ENCODE measurements at regions not wholly inside any gene's neighbourhood (a gene's known extent, or its start where the extent isn't known, plus 50 kb on each side); places are given as distances from the start of the nearest gene placed in this dataset.

DNA sequence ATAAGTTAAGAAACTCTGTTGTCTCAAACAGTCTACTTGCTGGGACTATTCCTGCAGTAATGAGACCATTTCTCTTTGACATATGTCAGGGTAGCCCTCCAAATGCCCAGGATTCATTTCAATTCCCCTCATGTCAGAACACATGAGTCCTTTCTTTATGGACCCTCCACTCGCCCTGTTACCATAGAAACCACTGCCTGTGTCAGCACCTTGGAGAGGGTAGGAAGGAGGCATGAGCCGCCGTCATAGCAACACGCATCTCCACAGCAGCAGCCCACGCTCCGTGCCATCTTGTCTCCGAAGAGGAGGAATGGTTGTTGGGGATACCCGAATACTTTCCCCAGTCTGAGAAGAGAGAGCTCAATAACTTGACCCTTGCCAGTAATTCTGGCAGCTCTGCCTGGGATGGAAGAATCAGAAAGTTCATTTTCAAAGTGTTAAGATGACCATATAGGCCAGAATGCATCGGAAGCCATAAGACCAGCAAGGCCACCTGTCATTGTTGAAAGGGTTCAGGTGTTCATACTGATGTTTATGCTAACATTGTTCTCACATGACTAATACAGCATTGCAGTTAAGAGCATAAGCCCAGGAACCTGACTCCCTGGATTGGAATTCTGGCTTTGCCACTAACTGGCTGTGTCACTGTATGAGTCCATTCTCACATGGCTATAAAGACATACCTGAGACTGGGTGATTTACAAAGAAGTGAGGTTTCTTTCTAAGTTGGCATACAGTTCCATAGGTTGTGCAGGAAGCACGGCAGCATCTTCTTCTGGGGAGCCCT, 141.3 kb downstream of the ABCC12 start:
- ATAC-seq (ENCODE audit: poor library complexity) (no peak), DNase-seq (no peak)
- intact Hi-C loops (cut with DNase I), result no loop called here

GRCh38 chr16:48013491-48013901, 142.3 kb downstream of the ABCC12 start:
- intact Hi-C loops (cut with DNase I), result no loop called here
- ATAC-seq (ENCODE audit: poor library complexity), result no peak
- DNase-seq, result no peak

GRCh38 chr16:48011878-48012658, 143.7 kb downstream of the ABCC12 start:
- DNase-seq (no peak), ATAC-seq (ENCODE audit: poor library complexity) (no peak)
- intact Hi-C loops (cut with DNase I), result no loop called here

- DNase-seq (no peak), ATAC-seq (ENCODE audit: poor library complexity) (no peak)
- intact Hi-C loops (cut with DNase I), result no loop called here
Observed at GRCh38 chr16:48011466-48011865, 144.3 kb downstream of the ABCC12 start.

- intact Hi-C loops (cut with DNase I), result no loop called here
- ATAC-seq (ENCODE audit: poor library complexity) (no peak), DNase-seq (no peak)
Observed at GRCh38 chr16:48008011-48008525, 147.7 kb downstream of the ABCC12 start.

- intact Hi-C loops (cut with DNase I), result no loop called here
- DNase-seq (no peak), ATAC-seq (ENCODE audit: poor library complexity) (no peak)
Observed at GRCh38 chr16:48004141-48004695, 151.6 kb downstream of the ABCC12 start.

DNA sequence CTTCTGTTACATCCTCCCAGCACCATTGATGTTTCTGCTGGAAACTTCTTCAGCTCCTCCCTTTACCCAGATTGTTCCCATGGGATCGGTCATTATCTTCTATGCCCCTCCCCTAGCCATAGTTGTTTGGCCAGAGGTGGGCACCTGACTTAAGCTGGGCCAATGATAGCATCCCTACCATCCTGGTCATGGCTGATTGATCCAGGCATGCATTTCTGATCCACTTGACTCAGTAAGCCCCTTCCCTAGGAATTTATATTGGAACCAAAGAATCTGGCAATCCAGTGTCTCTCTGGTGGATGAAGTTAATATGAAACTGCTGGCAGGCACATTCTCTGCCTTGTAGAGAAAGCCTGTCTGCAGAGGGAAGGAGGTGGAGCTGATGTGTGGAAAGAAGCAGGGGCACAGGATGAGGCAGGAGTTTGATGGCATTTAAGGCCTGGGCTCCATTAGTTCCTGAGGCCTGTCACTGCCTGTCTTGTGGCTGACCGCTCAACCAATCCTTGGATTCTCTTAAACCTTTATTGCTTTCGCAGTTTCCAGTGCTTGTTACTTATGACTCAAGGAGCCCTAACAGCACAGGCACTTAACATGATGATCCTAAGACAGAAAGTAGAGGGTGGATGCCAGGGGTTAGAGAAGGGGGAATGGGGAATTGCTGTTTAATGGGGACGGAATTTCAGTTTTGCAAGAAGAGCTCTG, 152.4 kb downstream of the ABCC12 start:
- no peak for DNase-seq
- ATAC-seq (ENCODE audit: poor library complexity), result no peak
- intact Hi-C loops (cut with DNase I), result no loop called here

GRCh38 chr16:48001324-48001895, 154.4 kb downstream of the ABCC12 start:
- intact Hi-C loops (cut with DNase I), result no loop called here
- DNase-seq (no peak), ATAC-seq (ENCODE audit: poor library complexity) (no peak)

DNA sequence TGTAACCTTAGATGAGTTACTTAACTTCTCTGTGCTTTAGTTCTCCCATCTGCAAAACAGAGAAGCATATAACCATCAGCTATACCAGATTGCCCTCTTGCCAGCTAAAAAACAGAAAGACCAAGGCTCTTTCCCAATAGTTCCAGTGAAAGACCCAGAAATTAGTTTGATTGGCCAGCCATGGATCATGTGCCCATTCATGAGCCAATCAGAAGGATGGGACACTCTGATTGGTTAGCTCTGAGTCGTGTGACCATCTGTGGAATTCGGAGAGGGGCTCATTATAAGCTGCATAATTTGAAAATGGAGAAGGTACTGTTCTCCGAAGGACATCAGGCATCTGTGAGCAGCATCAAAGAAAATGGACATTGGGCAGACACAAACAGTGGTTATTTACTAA, 155.2 kb downstream of the ABCC12 start:
- ATAC-seq (ENCODE audit: poor library complexity) (no peak), DNase-seq (no peak)
- intact Hi-C loops (cut with DNase I), result no loop called here

- ATAC-seq (ENCODE audit: poor library complexity), result no peak
- intact Hi-C loops (cut with DNase I), result no loop called here
- no peak for DNase-seq
Observed at GRCh38 chr16:47999595-47999994, 156.2 kb downstream of the ABCC12 start.

GRCh38 chr16:47995354-47995753, 160.4 kb downstream of the ABCC12 start:
- intact Hi-C loops (cut with DNase I), result no loop called here
- no peak for DNase-seq
- ATAC-seq (ENCODE audit: poor library complexity), result no peak

- DNase-seq, result no peak
- ATAC-seq (ENCODE audit: poor library complexity), result no peak
- intact Hi-C loops (cut with DNase I), result no loop called here
Observed at GRCh38 chr16:47991491-47991890, 164.3 kb downstream of the ABCC12 start.

DNA sequence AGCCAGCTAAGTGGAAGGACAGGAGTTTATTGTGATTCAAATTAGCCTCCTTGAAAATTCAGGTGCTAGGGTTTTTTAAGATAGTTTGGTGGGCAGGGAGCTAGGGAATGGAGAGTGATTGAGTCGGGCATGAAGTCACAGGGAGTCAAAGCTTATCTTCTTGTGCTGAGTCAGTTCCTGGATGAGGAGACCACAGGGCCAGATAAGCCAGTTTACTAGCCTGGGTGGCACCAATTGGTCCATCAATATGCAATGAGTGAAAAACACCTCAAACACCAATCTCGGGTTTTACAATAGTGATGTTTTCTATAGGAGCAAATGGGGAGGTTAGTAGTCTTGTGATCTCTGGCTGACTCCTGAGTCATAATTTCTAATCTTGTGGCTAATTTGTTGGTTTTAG, 165.1 kb downstream of the ABCC12 start:
- ATAC-seq (ENCODE audit: poor library complexity), result no peak
- intact Hi-C loops (cut with DNase I), result no loop called here
- DNase-seq, result no peak

GRCh38 chr16:47987136-47987535, 168.7 kb downstream of the ABCC12 start:
- intact Hi-C loops (cut with DNase I), result no loop called here
- DNase-seq (no peak), ATAC-seq (ENCODE audit: poor library complexity) (no peak)

DNA sequence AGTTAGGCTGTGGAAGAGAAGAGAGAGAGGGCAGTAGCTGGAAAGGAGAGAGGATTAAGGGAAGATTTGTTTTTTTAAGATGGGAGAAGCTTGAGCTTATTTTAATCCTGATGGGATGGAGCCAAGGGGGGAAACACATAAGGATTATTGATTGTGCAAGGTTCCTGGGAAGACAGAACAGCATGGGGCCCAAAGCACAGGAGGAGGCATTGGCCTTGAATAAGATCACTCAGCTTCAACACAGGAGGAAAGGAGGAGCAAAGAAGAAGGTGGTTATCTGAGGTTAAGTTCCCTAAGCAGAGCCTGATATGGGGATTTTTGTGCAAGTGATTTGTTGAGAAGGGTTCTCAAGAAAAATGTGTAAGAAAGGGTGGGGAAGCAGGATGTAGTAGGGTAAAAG, 169.8 kb downstream of the ABCC12 start:
- intact Hi-C loops (cut with DNase I), result no loop called here
- ATAC-seq (ENCODE audit: poor library complexity), result no peak
- DNase-seq, result no peak

DNA sequence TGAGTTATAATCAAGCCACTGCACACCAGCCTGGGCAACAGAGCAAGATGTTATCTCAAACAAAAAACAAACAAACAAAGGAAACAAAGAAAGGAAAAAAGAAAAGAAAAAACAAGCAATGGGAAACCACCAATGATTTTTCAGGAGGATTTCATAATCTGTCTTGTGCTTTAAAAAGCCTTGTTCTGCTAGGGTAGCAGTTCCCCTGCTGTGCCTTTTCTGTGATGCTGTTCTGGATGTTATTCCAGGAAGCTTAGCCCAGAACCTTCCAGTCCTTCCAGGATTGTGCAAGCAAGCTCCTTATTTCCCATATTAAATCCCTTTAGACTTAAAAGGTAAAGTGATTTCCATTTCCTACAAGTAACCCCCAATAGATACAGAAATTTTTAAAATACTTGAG, 171.1 kb downstream of the ABCC12 start:
- no peak for ATAC-seq (ENCODE audit: poor library complexity)
- no peak for DNase-seq
- intact Hi-C loops (cut with DNase I), result no loop called here

DNA sequence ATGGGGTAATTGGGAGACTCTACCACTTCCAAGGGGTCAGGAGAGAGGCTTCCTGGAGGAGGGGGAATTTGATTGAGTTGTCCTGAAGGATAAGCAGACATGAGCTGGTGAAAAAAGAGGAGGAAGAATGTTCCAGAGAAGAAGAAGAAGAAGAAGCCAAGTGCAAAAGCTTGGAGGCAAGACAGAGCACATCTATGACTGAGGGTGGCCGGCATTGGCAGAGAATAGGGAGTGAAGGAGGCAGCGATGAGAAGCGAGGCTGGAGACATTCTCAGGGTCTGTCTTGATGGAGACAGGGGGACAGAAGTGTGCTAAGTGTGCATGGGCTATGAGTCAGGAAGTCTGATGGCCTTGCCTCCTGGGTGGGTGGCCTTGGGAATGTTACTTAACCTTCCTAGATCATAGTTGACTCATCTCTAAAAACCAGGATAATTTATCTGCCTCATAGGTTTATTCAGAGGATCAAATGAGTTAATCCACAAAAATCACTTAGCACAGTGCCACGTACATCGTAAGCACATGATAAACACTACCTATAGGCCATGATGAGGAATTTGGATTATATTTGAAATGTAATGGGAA, 171.7 kb downstream of the ABCC12 start:
- DNase-seq (no peak), ATAC-seq (ENCODE audit: poor library complexity) (no peak)
- intact Hi-C loops (cut with DNase I), result no loop called here

GRCh38 chr16:47980212-47980611, 175.6 kb downstream of the ABCC12 start:
- intact Hi-C loops (cut with DNase I), result no loop called here
- DNase-seq (no peak), ATAC-seq (ENCODE audit: poor library complexity) (no peak)
